Sigmoid colon (tissue), 4 donors: ENCODE measurements at regions not wholly inside any gene's neighbourhood (a gene's known extent, or its start where the extent isn't known, plus 50 kb on each side); places are given as distances from the start of the nearest gene placed in this dataset.

Experiments used
- POLR2AphosphoS5 ChIP-seq, 4 donors: sonication (generic); formaldehyde crosslinking; IDR thresholded peaks; one replicate each; pipeline ENCODE4 v1.6.1; 2017; ENCODE audit warnings: antibody characterized with exemption in 4 of 4
- TF ChIP-seq, protein P1 (sequence below), 4 experiments: fragments of 450-650 bp in 3 of 4; fragments of 200-600 bp in 1 of 4; IDR thresholded peaks; one replicate each; pipeline ENCODE4 v1.5.1; 2016 to 2019; ENCODE audit warnings: antibody characterized with exemption in 4 of 4, mild to moderate bottlenecking in 3 of 4, moderate library complexity in 2 of 4

DNA sequence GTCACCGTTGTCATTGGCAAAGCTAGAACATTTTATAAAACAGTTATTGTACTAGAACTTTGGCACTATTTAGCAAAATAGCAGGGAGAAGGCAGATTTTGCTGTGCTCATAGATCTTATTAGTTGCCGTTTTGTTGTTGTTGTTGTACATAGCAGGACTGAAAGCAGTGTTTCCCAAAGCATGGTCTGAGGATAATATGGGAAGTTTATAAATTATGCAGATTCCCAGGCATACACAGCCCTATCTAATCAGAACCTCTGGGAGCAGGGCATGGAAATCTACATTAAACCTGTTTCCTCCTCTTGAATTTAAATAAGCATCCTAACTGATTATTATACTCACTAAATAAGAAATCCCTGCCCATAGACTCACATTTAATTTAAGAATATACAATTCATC lies 87.9 kb downstream of the RAP2B start:
- TF ChIP-seq POLR2AphosphoS5 (IDR thresholded peaks at IDR 0.05), result no peak
- TF ChIP-seq, protein P1, sequence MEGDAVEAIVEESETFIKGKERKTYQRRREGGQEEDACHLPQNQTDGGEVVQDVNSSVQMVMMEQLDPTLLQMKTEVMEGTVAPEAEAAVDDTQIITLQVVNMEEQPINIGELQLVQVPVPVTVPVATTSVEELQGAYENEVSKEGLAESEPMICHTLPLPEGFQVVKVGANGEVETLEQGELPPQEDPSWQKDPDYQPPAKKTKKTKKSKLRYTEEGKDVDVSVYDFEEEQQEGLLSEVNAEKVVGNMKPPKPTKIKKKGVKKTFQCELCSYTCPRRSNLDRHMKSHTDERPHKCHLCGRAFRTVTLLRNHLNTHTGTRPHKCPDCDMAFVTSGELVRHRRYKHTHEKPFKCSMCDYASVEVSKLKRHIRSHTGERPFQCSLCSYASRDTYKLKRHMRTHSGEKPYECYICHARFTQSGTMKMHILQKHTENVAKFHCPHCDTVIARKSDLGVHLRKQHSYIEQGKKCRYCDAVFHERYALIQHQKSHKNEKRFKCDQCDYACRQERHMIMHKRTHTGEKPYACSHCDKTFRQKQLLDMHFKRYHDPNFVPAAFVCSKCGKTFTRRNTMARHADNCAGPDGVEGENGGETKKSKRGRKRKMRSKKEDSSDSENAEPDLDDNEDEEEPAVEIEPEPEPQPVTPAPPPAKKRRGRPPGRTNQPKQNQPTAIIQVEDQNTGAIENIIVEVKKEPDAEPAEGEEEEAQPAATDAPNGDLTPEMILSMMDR (IDR thresholded peaks at IDR 0.05), result no peak
